Uterus (tissue), 2 donors: ENCODE measurements at regions not wholly inside any gene's neighbourhood (a gene's known extent, or its start where the extent isn't known, plus 50 kb on each side); places are given as distances from the start of the nearest gene placed in this dataset.

Experiments used
- POLR2A ChIP-seq, 2 donors: fragments of 450-650 bp; IDR thresholded peaks; one replicate each; pipeline ENCODE4 v1.6.1; 2016; ENCODE audit warnings: antibody characterized with exemption in 2 of 2, mild to moderate bottlenecking in 1 of 2, moderate library complexity in 1 of 2
- TF ChIP-seq, protein P1 (sequence below), 4 experiments: fragments of 200-600 bp in 2 of 4; fragments of 450-650 bp in 2 of 4; sonication (generic) in 2 of 4; IDR thresholded peaks; one replicate each; pipeline ENCODE4 v1.5.1; 2016 to 2019; ENCODE audit warnings: antibody characterized with exemption in 4 of 4, mild to moderate bottlenecking in 2 of 4, moderate library complexity in 1 of 4

DNA sequence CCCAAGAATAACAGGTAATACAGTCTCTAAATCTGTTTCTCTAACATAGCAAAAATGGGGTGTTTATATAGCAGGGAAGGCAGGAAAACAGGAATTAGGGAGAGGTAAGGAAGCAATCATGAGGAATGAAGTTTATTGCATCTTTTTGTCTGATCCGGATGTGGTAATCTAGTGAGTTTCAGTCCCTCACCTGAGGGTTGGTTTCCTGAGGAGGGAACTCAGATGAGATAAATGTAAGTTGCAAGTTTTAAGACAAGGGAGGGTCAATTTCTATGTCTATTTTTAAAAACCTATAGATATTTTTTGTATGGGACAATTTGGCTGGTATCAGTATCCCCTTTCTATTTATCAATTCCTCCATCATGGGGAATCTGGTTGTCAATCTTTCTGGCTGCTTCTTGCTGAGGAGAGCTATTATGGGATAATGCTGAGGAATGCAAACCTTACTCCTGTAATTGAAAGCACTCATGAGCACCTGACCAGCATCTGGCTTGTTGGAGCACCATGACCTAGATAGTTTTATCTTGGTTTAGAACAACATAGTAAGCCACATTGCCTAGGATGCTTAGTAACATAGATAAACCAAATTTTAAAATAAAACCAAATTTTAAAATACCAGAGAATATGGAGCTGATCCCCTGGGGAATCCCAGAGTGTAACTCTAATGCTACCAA is 130.1 kb downstream of the ADAM29 start:
- TF ChIP-seq, protein P1, sequence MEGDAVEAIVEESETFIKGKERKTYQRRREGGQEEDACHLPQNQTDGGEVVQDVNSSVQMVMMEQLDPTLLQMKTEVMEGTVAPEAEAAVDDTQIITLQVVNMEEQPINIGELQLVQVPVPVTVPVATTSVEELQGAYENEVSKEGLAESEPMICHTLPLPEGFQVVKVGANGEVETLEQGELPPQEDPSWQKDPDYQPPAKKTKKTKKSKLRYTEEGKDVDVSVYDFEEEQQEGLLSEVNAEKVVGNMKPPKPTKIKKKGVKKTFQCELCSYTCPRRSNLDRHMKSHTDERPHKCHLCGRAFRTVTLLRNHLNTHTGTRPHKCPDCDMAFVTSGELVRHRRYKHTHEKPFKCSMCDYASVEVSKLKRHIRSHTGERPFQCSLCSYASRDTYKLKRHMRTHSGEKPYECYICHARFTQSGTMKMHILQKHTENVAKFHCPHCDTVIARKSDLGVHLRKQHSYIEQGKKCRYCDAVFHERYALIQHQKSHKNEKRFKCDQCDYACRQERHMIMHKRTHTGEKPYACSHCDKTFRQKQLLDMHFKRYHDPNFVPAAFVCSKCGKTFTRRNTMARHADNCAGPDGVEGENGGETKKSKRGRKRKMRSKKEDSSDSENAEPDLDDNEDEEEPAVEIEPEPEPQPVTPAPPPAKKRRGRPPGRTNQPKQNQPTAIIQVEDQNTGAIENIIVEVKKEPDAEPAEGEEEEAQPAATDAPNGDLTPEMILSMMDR (IDR thresholded peaks at IDR 0.05) = no peak
- TF ChIP-seq POLR2A (IDR thresholded peaks at IDR 0.05) = no peak
